ENCODE measurements at regions not wholly inside any gene's neighbourhood (a gene's known extent, or its start where the extent isn't known, plus 50 kb on each side); places are given as distances from the start of the nearest gene placed in this dataset.

DNA sequence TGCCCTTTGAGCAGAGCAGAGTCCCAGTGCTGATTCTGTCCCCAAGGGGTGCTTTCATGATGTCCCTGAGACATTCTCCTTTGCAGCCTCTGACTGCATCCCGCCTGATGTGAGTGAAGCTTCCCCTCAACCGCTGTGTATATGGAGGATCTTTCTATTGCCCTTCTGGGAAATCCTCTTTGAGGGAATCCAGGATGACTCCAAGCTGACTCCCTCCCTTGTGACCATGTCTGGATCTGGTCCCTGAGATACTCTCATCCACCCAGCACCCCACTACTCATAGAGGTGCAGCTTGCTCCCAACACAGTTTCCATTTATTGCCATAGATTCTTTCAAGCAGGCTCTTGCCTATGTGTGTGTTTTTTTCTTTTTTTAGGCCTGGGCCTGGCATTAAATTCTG, 216.5 kb downstream of the SEC61B start:
- H3K4me1 ChIP-seq: no peaks in the 10 kb centered on the region

GRCh38 chr9:99441829-99442228, 219.7 kb downstream of the SEC61B start:
- in situ Hi-C loops (cut with MboI; ENCODE audit: low sequenced_read_pairs in 4 of 4) (no loop called here), intact Hi-C loops (cut with DNase I; ENCODE audit: low total_unique reads) (no loop called here)
- TF ChIP-seq, protein P1, sequence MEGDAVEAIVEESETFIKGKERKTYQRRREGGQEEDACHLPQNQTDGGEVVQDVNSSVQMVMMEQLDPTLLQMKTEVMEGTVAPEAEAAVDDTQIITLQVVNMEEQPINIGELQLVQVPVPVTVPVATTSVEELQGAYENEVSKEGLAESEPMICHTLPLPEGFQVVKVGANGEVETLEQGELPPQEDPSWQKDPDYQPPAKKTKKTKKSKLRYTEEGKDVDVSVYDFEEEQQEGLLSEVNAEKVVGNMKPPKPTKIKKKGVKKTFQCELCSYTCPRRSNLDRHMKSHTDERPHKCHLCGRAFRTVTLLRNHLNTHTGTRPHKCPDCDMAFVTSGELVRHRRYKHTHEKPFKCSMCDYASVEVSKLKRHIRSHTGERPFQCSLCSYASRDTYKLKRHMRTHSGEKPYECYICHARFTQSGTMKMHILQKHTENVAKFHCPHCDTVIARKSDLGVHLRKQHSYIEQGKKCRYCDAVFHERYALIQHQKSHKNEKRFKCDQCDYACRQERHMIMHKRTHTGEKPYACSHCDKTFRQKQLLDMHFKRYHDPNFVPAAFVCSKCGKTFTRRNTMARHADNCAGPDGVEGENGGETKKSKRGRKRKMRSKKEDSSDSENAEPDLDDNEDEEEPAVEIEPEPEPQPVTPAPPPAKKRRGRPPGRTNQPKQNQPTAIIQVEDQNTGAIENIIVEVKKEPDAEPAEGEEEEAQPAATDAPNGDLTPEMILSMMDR (IDR thresholded peaks at IDR 0.05 in 4 of 5, conservative IDR thresholded peaks at IDR 0.05 in 1 of 5): no peak
- no peak for TF ChIP-seq POLR2A (IDR thresholded peaks at IDR 0.05)
- no peak overlapping the region for H3K27ac ChIP-seq
- H3K27me3 ChIP-seq: no peaks in the 10 kb centered on the region
- DNase-seq (no peak), ATAC-seq (no peak)
- H3K9me3 ChIP-seq: no peaks in the 10 kb centered on the region
- H3K4me1 ChIP-seq: peaks cover 16 to 19% of the 10 kb centered on the region in 2 donors
- H3K36me3 ChIP-seq: no peaks in the 10 kb centered on the region
- no peak overlapping the region for H3K4me3 ChIP-seq

More for the DNA sequence above, 216.5 kb downstream of the SEC61B start:
- Histone ChIP-seq H3K27me3 (no peaks in the 10 kb centered on the region), H3K36me3 (no peaks in the 10 kb centered on the region), H3K27ac (no peak overlapping the region), H3K4me3 (no peak overlapping the region), H3K9me3 (no peaks in the 10 kb centered on the region)
- TF ChIP-seq POLR2A (IDR thresholded peaks at IDR 0.05): no peak
- TF ChIP-seq, protein P1 (IDR thresholded peaks at IDR 0.05 in 4 of 5, conservative IDR thresholded peaks at IDR 0.05 in 1 of 5): no peak
- in situ Hi-C loops (cut with MboI; ENCODE audit: low sequenced_read_pairs in 4 of 4) (no loop called here), intact Hi-C loops (cut with DNase I; ENCODE audit: low total_unique reads) (no loop called here)
- DNase-seq (no peak), ATAC-seq (no peak)

- H3K9me3 ChIP-seq: no peaks in the 10 kb centered on the region
- H3K27ac ChIP-seq: peak overlapping the region; percentile 60 to 89 (median 76)
- peaks cover 16 to 19% of the 10 kb centered on the region in 2 donors for H3K4me1 ChIP-seq
- peak; percentile 98 to 99 for ATAC-seq
- DNase-seq: peak; percentile 72 to 88
- peak in 1 of 2 donors; percentile 39 for TF ChIP-seq POLR2A (IDR thresholded peaks at IDR 0.05)
- TF ChIP-seq, protein P1 (IDR thresholded peaks at IDR 0.05 in 4 of 5, conservative IDR thresholded peaks at IDR 0.05 in 1 of 5): no peak
- H3K36me3 ChIP-seq: no peaks in the 10 kb centered on the region
- in situ Hi-C loops (cut with MboI; ENCODE audit: low sequenced_read_pairs in 4 of 4): no loop called here
- intact Hi-C loops (cut with DNase I; ENCODE audit: low total_unique reads): loop anchor here (2.0 to 5.0 kb wide), 3 partner anchors 77 to 377 kb away; partner anchors contain the start of gene NR4A3
- no peaks in the 10 kb centered on the region for H3K27me3 ChIP-seq
- no peak overlapping the region for H3K4me3 ChIP-seq
Measured at GRCh38 chr9:99445371-99445891, 223.3 kb downstream of the SEC61B start.

DNA sequence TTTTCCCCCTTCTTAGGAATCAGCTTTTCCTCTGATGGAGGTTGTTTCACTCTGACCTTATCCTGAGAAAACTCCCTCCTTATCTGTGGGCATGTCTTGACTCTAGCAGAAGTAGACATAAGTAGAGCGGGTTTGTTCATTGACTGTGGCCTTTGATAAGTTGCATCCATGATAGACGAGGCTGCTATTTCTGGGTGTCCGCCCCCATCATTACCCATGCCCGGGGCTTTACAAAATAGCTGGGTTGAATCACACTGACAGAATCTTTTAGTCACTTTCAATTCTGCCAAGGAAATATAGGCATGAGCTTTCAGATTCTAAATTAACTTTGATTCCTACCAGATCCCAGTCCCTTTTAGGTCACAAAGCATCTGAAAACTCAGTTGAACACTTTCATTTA, 223.8 kb downstream of the SEC61B start:
- in situ Hi-C loops (cut with MboI; ENCODE audit: low sequenced_read_pairs in 4 of 4) (no loop called here), intact Hi-C loops (cut with DNase I; ENCODE audit: low total_unique reads) (loop anchor here (2.0 to 5.0 kb wide), 3 partner anchors 77 to 376 kb away; partner anchors contain the start of gene NR4A3)
- Histone ChIP-seq H3K4me3 (no peak overlapping the region), H3K27ac (peak overlapping the region; percentile 57 to 89 (median 76)), H3K27me3 (no peaks in the 10 kb centered on the region), H3K4me1 (peaks cover 16 to 19% of the 10 kb centered on the region in 2 donors), H3K9me3 (no peaks in the 10 kb centered on the region), H3K36me3 (no peaks in the 10 kb centered on the region)
- DNase-seq (no peak), ATAC-seq (peak; percentile 9 to 17)
- TF ChIP-seq POLR2A (IDR thresholded peaks at IDR 0.05): no peak
- TF ChIP-seq, protein P1 (IDR thresholded peaks at IDR 0.05 in 4 of 5, conservative IDR thresholded peaks at IDR 0.05 in 1 of 5): no peak
